ENCODE measurements at regions not wholly inside any gene's neighbourhood (a gene's known extent, or its start where the extent isn't known, plus 50 kb on each side); places are given as distances from the start of the nearest gene placed in this dataset.

- no peak for DNase-seq (ENCODE audit: low read depth in 1 of 2, low spot score in 2 of 2)
- no peak overlapping the region for H3K56ac ChIP-seq (replicated peaks; ENCODE audit: insufficient read length, low read depth, low read length)
- H4K5ac ChIP-seq (ENCODE audit: insufficient read length, low read depth, low read length), result no peak overlapping the region
- H2AFZ ChIP-seq (ENCODE audit: low read length), result no peak overlapping the region
- H3K4ac ChIP-seq (replicated peaks; ENCODE audit: insufficient read length, low read depth, low read length), result no peak overlapping the region
- H3K79me2 ChIP-seq (ENCODE audit: control insufficient read depth in 1 of 2, insufficient read depth in 2 of 2, low read length in 2 of 2), result no peaks in the 10 kb centered on the region
- no peak overlapping the region for H3K14ac ChIP-seq (ENCODE audit: insufficient read length)
- H3K4me2 ChIP-seq (ENCODE audit: insufficient read depth in 1 of 2, low read depth in 2 of 2, low read length in 2 of 2), result no peak overlapping the region
- H2BK20ac ChIP-seq (ENCODE audit: low read length), result no peak overlapping the region
- H3K79me1 ChIP-seq (ENCODE audit: low read depth, low read length), result no peaks in the 10 kb centered on the region
- no peak overlapping the region for H4K91ac ChIP-seq (replicated peaks; ENCODE audit: insufficient read length, low read length)
- H2BK5ac ChIP-seq (ENCODE audit: low read depth, low read length), result no peak overlapping the region
- H3K36me3 ChIP-seq (ENCODE audit: control insufficient read depth in 2 of 4, insufficient read depth in 4 of 4, low read length in 3 of 4), result no peaks in the 10 kb centered on the region
- H3K18ac ChIP-seq (ENCODE audit: extremely low read depth, low read length), result no peak overlapping the region
- no peaks in the 10 kb centered on the region for H3K27me3 ChIP-seq (replicated peaks in 1 of 4; ENCODE audit: control insufficient read depth in 3 of 4, extremely low read depth in 1 of 4, insufficient read depth in 3 of 4, low read length in 3 of 4)
- no peaks in the 10 kb centered on the region for H3K4me1 ChIP-seq (replicated peaks in 1 of 4; ENCODE audit: control insufficient read depth in 3 of 4, insufficient read depth in 4 of 4, low read length in 3 of 4)
- no peak for FAIRE-seq
- no peaks in the 10 kb centered on the region for H3K9me3 ChIP-seq (ENCODE audit: insufficient read depth in 2 of 2, low read depth in 1 of 2, low read length in 1 of 2)
- H2BK15ac ChIP-seq (ENCODE audit: low read length), result no peak overlapping the region
- no peak overlapping the region for H2AK5ac ChIP-seq (ENCODE audit: low read depth, low read length)
- ChIA-PET POLR2A (ENCODE audit: partially characterized antibody) (no interaction called here), CTCF (ENCODE audit: partially characterized antibody) (interaction anchor here (1.8 kb wide), 1 partner anchor 82 kb away, joined by 4 read pairs; no protein-coding TSS in a partner anchor)
- H4K20me1 ChIP-seq (replicated peaks in 1 of 2; ENCODE audit: control insufficient read depth in 1 of 2, insufficient read depth in 2 of 2, low read length in 2 of 2), result no peaks in the 10 kb centered on the region
- H2BK12ac ChIP-seq (ENCODE audit: low read depth, low read length), result no peak overlapping the region
- no peak overlapping the region for H3K23ac ChIP-seq (ENCODE audit: insufficient read length)
- H2BK120ac ChIP-seq (replicated peaks; ENCODE audit: low read depth, low read length), result no peak overlapping the region
- no peak overlapping the region for H3K4me3 ChIP-seq (ENCODE audit: extremely low read depth in 1 of 4, insufficient read depth in 2 of 4, low read depth in 3 of 4, low read length in 4 of 4)
- 79% methylated on average over 6 of the region's 6 CpGs; no CpG with 5 or more reads in 1 of the 2 experiments for WGBS, 2 experiments (ENCODE audit: extremely low coverage in 1 of 2, insufficient coverage in 1 of 2, insufficient read length in 1 of 2, insufficient replicate concordance in 2 of 2, low coverage in 1 of 2, low lambda C conversion rate in 2 of 2, missing lambda C conversion rate in 1 of 2)
- H4K8ac ChIP-seq (ENCODE audit: extremely low read depth, insufficient read depth, low read length), result no peak overlapping the region
- H3K9ac ChIP-seq (replicated peaks in 1 of 4; ENCODE audit: extremely low read depth in 1 of 4, low read depth in 3 of 4, low read length in 3 of 4), result no peak overlapping the region
- peaks cover 4% of the 10 kb centered on the region; the same call in 1 of the 2 replicates for H3K23me2 ChIP-seq (ENCODE audit: low read depth, low read length)
- no peak overlapping the region for H3K27ac ChIP-seq (ENCODE audit: low read depth, low read length)
- TF ChIP-seq EGR1 (IDR thresholded peaks at IDR 0.05; ENCODE audit: borderline replicate concordance, low read depth, low read length) (no peak), ATF2 (IDR thresholded peaks at IDR 0.05; ENCODE audit: low read length) (no peak), TEAD4 (IDR thresholded peaks at IDR 0.05; ENCODE audit: low read depth, low read length) (no peak), POLR2A (IDR thresholded peaks at IDR 0.05; ENCODE audit: control extremely low read depth in 1 of 2, low read depth in 2 of 2, low read length in 2 of 2) (no peak), BRCA1 (IDR thresholded peaks at IDR 0.05; ENCODE audit: low read depth, low read length) (no peak), CHD1 (IDR thresholded peaks at IDR 0.05; ENCODE audit: low read depth, low read length) (no peak), KDM4A (IDR thresholded peaks at IDR 0.05; ENCODE audit: low read depth, low read length, severe bottlenecking) (no peak), GTF2F1 (IDR thresholded peaks at IDR 0.05; ENCODE audit: borderline replicate concordance, low read depth, low read length) (no peak), RBBP5 (IDR thresholded peaks at IDR 0.05; ENCODE audit: borderline replicate concordance, low read depth, low read length) (no peak), MAFK (IDR thresholded peaks at IDR 0.05; ENCODE audit: low read depth, low read length) (no peak), FOSL1 (IDR thresholded peaks at IDR 0.05; ENCODE audit: insufficient read depth, low read depth, low read length) (no peak)
These were observed 482.0 kb downstream of the BCL11A start for GRCh38 chr2:60071490-60071831.
